GM12892 (cell line): ENCODE measurements at regions not wholly inside any gene's neighbourhood (a gene's known extent, or its start where the extent isn't known, plus 50 kb on each side); places are given as distances from the start of the nearest gene placed in this dataset.

ENCODE experiments used
- POLR2A ChIP-seq: IDR thresholded peaks from 2 replicates; pipeline ENCODE4 v1.6.1; 2011; ENCODE audit warnings: low read depth, low read length, control low read depth
- POLR2AphosphoS5 ChIP-seq: IDR thresholded peaks from 2 replicates; pipeline ENCODE4 v1.6.1; 2011; ENCODE audit warnings: low read depth, low read length, control low read depth
- TAF1 ChIP-seq: IDR thresholded peaks from 2 replicates; pipeline ENCODE4 v1.6.1; 2011; ENCODE audit warnings: low read depth, mild to moderate bottlenecking, control low read depth, low read length, borderline replicate concordance

GRCh38 chr14:61632401-61632800 is 62.9 kb upstream of the HIF1A start:
- TF ChIP-seq TAF1: no peak
- TF ChIP-seq POLR2A: no peak
- no peak for TF ChIP-seq POLR2AphosphoS5
